Tibial nerve (tissue), 3 donors: ENCODE measurements at regions not wholly inside any gene's neighbourhood (a gene's known extent, or its start where the extent isn't known, plus 50 kb on each side); places are given as distances from the start of the nearest gene placed in this dataset.

Experiments
- EP300 ChIP-seq, 2 donors: sonication (generic); formaldehyde crosslinking; IDR thresholded peaks; one replicate each; pipeline ENCODE4 v1.6.1; 2017; ENCODE audit warnings: antibody characterized with exemption in 2 of 2, mild to moderate bottlenecking in 1 of 2
- POLR2A ChIP-seq, 2 donors: fragments of 450-650 bp; IDR thresholded peaks; one replicate each; pipeline ENCODE4 v1.6.1; 2017; ENCODE audit warnings: antibody characterized with exemption in 2 of 2, mild to moderate bottlenecking in 2 of 2, moderate library complexity in 2 of 2

GRCh38 chrX:56026815-56027214 lies 205.3 kb upstream of the KLF8 start:
- no peak for TF ChIP-seq EP300 (IDR thresholded peaks at IDR 0.05)
- no peak for TF ChIP-seq POLR2A (IDR thresholded peaks at IDR 0.05)
